ENCODE measurements at regions not wholly inside any gene's neighbourhood (a gene's known extent, or its start where the extent isn't known, plus 50 kb on each side); places are given as distances from the start of the nearest gene placed in this dataset.
"Not testable (repeated sequence)": the region's sequence is repeated elsewhere in the genome, so short reads cannot be mapped to it uniquely, and the experiment has no call there.

GRCh38 chr11:121855138-121855537 is 260.9 kb downstream of the BLID start:
- not testable (repeated sequence) for DNase-seq

GRCh38 chr11:121844016-121844415 is 272.0 kb downstream of the BLID start:
- DNase-seq: no peak

- no peak for DNase-seq
These were observed 273.8 kb downstream of the BLID start for GRCh38 chr11:121842192-121842585.

- peak; percentile 45 for DNase-seq
These were observed 274.4 kb downstream of the BLID start for GRCh38 chr11:121841487-121842191.

DNA sequence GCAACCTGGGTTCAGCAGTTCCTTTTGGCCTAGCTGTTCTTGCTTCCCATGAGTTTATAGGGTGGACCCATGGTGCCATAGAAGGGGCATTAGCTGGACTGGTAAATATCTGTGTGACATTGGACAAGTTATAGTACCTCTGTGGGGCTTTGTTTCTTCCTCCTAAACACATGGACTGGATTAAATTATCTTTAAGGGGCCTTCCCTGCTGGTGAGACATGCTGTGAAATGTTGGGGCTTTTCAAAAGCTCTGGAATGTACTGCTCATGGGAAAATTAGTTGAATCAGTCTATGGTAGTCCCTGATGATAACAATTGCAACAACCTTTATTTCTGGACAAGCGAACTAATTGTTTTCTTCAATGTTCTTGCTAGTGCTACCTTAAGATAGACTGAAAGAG is 276.2 kb downstream of the BLID start:
- DNase-seq: no peak

DNA sequence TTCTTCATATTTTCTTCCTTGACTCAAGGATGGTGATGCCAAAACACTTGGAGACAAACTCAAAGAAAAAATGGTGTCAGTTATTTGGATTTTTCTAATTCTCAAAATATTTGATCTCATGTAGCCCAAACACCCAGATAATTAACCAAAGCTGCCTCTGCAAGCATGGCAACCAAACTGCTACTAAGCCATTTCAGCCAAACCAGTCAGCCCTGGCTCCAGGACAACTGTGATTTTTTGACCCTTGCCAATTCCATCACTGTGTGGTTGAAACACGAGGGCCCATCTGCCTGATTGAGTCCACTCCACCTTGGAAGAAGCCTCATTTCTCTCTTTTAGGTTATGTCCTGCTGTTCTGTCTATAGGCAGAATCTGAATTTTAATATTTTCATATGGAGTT is 277.4 kb downstream of the BLID start:
- no peak for DNase-seq

DNA sequence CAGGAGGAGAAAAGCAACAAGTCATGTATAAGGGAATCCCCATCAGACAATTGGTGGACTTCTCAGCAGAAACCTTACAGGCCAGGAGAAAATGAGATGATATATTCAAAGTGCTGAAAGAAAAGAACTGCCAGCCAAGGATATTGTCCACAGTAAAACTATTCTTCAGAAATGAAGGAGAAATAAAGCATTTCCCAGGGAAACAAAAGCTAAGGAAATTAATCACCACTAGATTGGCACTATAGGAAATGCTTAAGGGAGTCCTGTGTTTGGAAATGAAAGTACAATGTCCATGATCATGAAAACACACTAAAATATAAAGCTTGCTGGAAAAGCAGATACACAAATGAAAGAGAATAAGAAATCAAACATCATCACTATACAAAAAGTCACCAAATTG is 282.0 kb downstream of the BLID start:
- no peak for DNase-seq

DNA sequence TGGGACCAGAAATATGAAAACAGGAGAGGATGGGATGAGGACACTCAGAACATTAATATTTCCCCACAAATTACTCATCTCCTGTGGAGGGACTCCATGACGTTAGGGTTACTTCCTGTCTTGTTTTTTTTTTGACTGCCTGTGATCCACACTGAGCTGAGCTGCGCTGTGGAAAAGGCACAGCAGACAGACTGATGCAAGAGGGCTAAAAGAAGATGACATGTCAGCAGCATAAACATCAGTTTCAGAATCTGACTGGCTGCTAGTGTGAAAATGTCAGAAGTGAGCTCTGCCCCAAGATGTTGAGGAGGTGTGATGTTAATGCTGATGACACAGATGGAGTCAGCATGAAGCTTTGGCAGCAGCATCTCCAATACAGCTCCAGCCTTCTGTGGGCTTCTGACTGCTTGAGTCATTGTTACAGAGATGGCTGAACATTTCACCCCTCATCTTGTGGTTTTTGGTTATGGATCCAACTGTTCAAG is 286.8 kb downstream of the BLID start:
- DNase-seq: no peak

GRCh38 chr11:121814962-121815361 is 301.1 kb downstream of the BLID start:
- DNase-seq: no peak

DNA sequence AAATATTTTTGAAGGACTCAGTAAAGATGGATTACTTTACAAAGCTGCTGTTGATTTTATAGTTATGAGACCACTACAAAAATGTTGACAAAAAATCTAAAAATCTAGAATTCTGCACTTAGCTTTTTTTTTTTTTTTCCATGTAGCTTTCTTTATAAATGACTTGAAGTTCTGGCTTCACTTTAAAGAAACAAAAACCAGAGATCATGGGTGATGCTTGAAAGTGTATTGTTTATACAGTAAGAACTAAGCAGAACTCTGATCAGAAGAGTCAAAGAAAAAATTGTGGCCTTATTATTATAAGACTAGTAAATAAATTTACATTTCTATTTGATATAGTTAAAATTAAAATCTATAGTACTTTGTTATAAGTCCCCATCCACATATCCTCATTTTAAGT is 301.7 kb downstream of the BLID start:
- DNase-seq: no peak

DNA sequence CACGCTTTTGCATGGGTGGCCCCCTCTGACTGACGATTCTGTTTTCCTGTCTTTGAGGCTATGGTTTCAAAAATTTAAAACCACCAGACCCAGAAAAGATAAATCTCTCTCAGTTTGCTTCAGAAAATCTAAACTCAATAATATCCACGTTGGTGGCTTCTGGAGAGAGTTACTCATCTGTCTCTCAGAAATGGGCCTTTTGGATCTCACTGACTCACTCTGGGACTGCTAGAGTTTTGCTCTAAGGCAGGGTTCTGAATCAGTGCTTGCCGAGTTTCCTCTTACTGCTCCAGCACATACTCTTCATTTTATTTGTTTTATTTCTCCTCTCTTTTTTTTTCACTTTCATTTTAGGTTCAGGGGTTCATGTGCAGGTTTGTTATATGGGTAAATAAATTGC is 305.7 kb downstream of the BLID start:
- DNase-seq: no peak

DNA sequence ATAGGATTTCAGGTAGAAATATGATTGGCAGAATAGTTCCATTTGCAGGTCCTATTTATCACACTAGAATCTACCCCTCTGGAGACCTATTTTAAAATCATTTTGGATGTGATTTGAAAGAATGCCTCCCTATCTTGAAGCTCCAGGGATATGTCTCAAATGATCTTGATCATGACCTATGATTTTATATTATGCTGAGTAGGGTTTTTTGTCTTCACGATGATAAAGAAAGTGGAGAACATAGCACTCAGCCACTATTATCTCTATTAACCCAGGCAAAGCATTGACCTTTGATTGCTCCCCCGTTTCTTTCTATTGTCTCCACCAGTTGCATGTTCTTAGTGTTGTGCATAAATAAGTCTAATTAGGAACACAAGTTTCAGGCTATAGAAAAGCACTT is 307.9 kb downstream of the BLID start:
- no peak for DNase-seq

- DNase-seq: no peak
These were observed 309.0 kb downstream of the BLID start for GRCh38 chr11:121807051-121807450.

GRCh38 chr11:121802542-121802941 is 313.5 kb downstream of the BLID start:
- peak; percentile 76 for DNase-seq

GRCh38 chr11:121801781-121802180 is 314.2 kb downstream of the BLID start:
- DNase-seq: no peak

DNA sequence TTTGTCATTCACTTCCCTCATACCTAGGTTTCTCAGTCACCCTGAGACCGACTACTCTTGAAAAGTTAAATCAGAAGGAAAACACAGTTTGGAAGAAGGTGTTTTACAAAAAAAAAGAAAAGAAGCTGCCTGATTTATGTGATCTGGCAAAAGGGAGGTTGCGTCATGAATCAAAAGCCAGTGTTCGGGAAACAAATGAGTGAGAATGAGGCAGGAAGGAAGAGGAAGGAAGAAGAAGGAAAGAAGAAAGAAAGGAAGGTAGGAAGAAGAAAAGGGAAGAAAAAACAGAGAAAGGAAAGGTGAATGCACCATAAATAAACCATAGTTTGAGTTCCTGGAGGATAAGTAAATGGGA is 314.6 kb downstream of the BLID start:
- DNase-seq: no peak

- DNase-seq: peak; percentile 82
These were observed 315.2 kb downstream of the BLID start for GRCh38 chr11:121800731-121801393.

- DNase-seq: no peak
These were observed 315.8 kb downstream of the BLID start for GRCh38 chr11:121800240-121800639.

DNA sequence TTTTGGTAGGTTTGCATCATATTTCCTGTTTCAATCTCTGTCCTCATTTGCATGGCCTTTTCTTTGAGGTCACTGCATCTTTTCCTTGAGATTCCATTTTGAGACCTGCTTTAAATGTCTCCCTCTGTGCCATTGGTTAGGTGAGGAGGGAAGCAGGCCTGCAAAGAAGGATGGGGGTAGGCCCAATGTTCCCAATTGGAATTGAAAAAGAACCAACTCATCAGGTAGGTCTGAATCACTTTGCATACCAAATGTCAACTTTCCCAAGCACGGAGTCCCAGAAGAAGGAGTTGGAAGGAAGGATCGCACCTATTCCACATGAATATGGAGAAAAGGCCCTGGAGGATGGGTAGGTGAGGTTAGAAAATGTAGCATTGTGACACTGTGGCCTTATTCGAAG is 318.5 kb downstream of the BLID start:
- no peak for DNase-seq

GRCh38 chr11:121795174-121795573 is 320.8 kb downstream of the BLID start:
- no peak for DNase-seq

- no peak for DNase-seq
These were observed 321.3 kb downstream of the BLID start for GRCh38 chr11:121794671-121795141.

- no peak for DNase-seq
These were observed 322.1 kb downstream of the BLID start for GRCh38 chr11:121793916-121794315.

DNA sequence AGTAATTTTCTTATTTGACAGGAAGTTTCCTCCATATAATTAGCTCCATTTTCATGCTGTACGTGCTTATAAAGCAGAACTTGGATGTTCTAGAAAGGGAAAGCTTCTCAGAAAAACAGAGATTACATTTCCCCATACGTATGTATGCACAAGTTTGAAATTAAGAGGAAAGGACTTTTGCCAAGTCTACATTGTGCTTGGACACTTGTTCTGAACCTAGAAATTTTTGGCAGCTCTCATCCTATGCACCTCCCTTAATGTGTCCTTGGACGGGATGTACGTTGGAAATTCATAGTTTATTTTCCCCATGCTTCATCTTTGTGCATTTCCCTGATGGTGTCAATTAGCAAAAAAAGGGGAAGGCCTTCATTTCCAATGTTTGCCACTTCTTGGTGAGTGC is 322.7 kb downstream of the BLID start:
- DNase-seq: no peak

DNA sequence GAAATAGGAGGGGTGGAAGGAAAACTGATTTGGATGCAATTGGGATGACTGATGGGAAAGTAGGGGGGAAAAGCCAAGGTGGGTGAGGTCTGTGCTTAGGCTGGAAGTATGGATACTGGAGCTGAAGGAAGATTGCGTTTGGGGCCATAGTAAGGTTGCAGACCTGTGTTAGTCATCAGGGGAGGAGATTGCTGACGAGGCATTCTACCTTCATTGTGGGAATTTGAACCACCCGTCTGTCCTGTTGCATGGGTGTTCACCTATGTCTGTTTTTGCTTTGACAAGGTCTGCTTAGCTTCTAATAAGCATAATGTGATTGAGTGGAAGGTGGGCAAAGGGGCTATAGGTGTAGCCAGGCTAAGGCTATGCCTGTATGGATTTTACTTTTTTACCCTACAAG is 323.8 kb downstream of the BLID start:
- DNase-seq: no peak

- DNase-seq: no peak
These were observed 325.6 kb downstream of the BLID start for GRCh38 chr11:121790430-121790829.
